Liver (tissue), 8 donors: ENCODE measurements at regions not wholly inside any gene's neighbourhood (a gene's known extent, or its start where the extent isn't known, plus 50 kb on each side); places are given as distances from the start of the nearest gene placed in this dataset. TPM values are rescaled to one million over a fixed set of nuclear protein-coding genes. Genes with fewer than 3 reads are reported as not detected.

Experiments used
- DNase-seq: peaks from one replicate; pipeline ENCODE4 v3.0.0-alpha.2; 2017; ENCODE audit warnings: low spot score
- H3K27ac ChIP-seq, 2 donors: one replicate each; pipeline ENCODE4 v1.7.0; 2013; ENCODE audit warnings: inconsistent platforms in 2 of 2, low read length in 2 of 2, control low read depth in 1 of 2, low read depth in 1 of 2, mild to moderate bottlenecking in 1 of 2
- H3K27me3 ChIP-seq, 4 donors: one replicate each; pipeline versions ENCODE4 v1.6.1 to v1.7.0; 2013; ENCODE audit warnings: low read length in 3 of 4, inconsistent platforms in 1 of 4, mild to moderate bottlenecking in 1 of 4, moderate library complexity in 1 of 4; ENCODE audit not compliant: control insufficient read depth in 4 of 4, insufficient read depth in 4 of 4
- H3K36me3 ChIP-seq, 4 donors: one replicate each; pipeline versions ENCODE4 v1.6.1 to v1.7.0; 2013; ENCODE audit warnings: low read length in 3 of 4, mild to moderate bottlenecking in 3 of 4, low read depth in 1 of 4, moderate library complexity in 1 of 4; ENCODE audit not compliant: control insufficient read depth in 4 of 4, insufficient read depth in 3 of 4
- H3K4me1 ChIP-seq, 4 donors: one replicate each; pipeline versions ENCODE4 v1.6.1 to v1.7.0; 2013; ENCODE audit warnings: low read length in 3 of 4, mild to moderate bottlenecking in 3 of 4, moderate library complexity in 1 of 4; ENCODE audit not compliant: control insufficient read depth in 4 of 4, insufficient read depth in 4 of 4
- H3K4me3 ChIP-seq, 3 donors: one replicate each; pipeline versions ENCODE4 v1.6.1 to v1.7.0; 2013; ENCODE audit warnings: low read length in 3 of 3, control low read depth in 1 of 3, low read depth in 1 of 3, mild to moderate bottlenecking in 1 of 3
- H3K9ac ChIP-seq, 2 donors: one replicate each; pipeline ENCODE4 v1.7.0; 2013; ENCODE audit warnings: low read length in 2 of 2, mild to moderate bottlenecking in 2 of 2, moderate library complexity in 2 of 2, control low read depth in 1 of 2, low read depth in 1 of 2
- H3K9me3 ChIP-seq, 4 donors: one replicate each; pipeline versions ENCODE4 v1.6.1 to v1.7.0; 2013; ENCODE audit warnings: low read length in 3 of 4; ENCODE audit not compliant: control insufficient read depth in 4 of 4
- ATF3 ChIP-seq: IDR thresholded peaks from 2 replicates; pipeline ENCODE4 v1.6.1; 2016; ENCODE audit warnings: antibody characterized with exemption
- FOXA1 ChIP-seq: IDR thresholded peaks from 2 replicates; pipeline ENCODE4 v1.6.1; 2016; ENCODE audit warnings: antibody characterized with exemption
- GABPA ChIP-seq, 2 donors: IDR thresholded peaks in 1 of 2; conservative IDR thresholded peaks in 1 of 2; 2 replicates each; pipeline ENCODE4 v1.6.1; 2016; ENCODE audit warnings: antibody characterized with exemption in 2 of 2, mild to moderate bottlenecking in 1 of 2, moderate library complexity in 1 of 2
- HNF4G ChIP-seq: IDR thresholded peaks from 2 replicates; pipeline ENCODE4 v1.6.1; 2016; ENCODE audit warnings: antibody characterized with exemption
- MAX ChIP-seq: IDR thresholded peaks from 2 replicates; pipeline ENCODE4 v1.6.1; 2016; ENCODE audit warnings: antibody characterized with exemption
- TAF1 ChIP-seq: conservative IDR thresholded peaks from 2 replicates; pipeline ENCODE4 v1.6.1; 2016; ENCODE audit warnings: antibody characterized with exemption, mild to moderate bottlenecking
- WGBS: extraction: QIAGEN DNeasy Blood & Tissue Kit; methylation state at CpG from one replicate; pipeline ENCODE4 v1.1.7; 2013; 5-methylcytosine and 5-hydroxymethylcytosine counted together
- small RNA-seq: library from RNA; depleted of rRNA; stranded (forward); fragments of <200 nt; gene quantifications from one replicate; pipeline ENCODE3, GENCODE V24; 2014
- donor health status: healthy.
- donor health status: healthy.
- donor health status: healthy.
- donor health status: healthy.

GRCh38 chr7:142308326-142308725, 50.5 kb upstream of the PRSS58 start:
- no peaks in the 10 kb centered on the region for H3K9me3 ChIP-seq
- DNase-seq = no peak
- no peaks in the 10 kb centered on the region for H3K4me1 ChIP-seq
- H3K36me3 ChIP-seq = no peaks in the 10 kb centered on the region
- WGBS = 59% methylated on average over 4 of the region's 4 CpGs
- no peak overlapping the region for H3K4me3 ChIP-seq
- no peak overlapping the region for H3K9ac ChIP-seq
- TF ChIP-seq FOXA1 = no peak
- TF ChIP-seq TAF1 = no peak
- no peak for TF ChIP-seq HNF4G
- no peak for TF ChIP-seq MAX
- TF ChIP-seq GABPA (IDR thresholded peaks at IDR 0.05 in 1 of 2, conservative IDR thresholded peaks at IDR 0.05 in 1 of 2) = no peak
- TF ChIP-seq ATF3 = no peak
- peaks cover 0 to 20% (median 1%) of the 10 kb centered on the region in 4 donors for H3K27me3 ChIP-seq
- no peak overlapping the region for H3K27ac ChIP-seq

Small RNAs in the stretch of these regions (small RNA-seq; reads per million reads assigned to genes)
- gene TRBV5-2 (not detected), gene TRBV8-1 (not detected), gene TRBV8-2 (not detected)
